ENCODE measurements at regions not wholly inside any gene's neighbourhood (a gene's known extent, or its start where the extent isn't known, plus 50 kb on each side); places are given as distances from the start of the nearest gene placed in this dataset.

- TF ChIP-seq CTCF (IDR thresholded peaks at IDR 0.05; ENCODE audit: low read depth, low read length): no peak
- in situ Hi-C loops (cut with HindIII; ENCODE audit: low sequenced_read_pairs): no loop called here
- no peak overlapping the region for H3K4me3 ChIP-seq (ENCODE audit: low read depth, low read length)
- DNase-seq (ENCODE audit: low read depth, low spot score): peak; percentile 42
Measured at GRCh38 chr1:218679988-218680748, 335.0 kb downstream of the TGFB2 start.

DNA sequence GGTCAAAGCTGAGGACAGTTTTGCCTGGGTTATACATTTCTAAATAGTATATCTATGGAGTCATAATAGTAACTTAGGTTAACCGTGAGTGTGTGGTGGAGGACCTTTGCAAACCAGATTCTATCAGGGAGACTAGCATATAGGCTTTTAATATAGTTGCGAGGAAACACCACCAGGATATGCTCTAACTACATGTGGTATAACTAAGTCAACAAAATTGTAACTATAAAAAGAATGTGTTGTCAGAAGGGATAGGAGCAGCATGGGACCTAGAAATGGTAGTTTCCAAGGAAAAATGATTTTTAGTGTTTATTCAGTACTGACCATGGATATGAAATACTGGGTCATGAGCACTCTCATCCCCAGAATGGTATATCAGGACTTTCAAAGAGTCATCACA, 338.1 kb downstream of the TGFB2 start:
- TF ChIP-seq CTCF (IDR thresholded peaks at IDR 0.05; ENCODE audit: low read depth, low read length): peak; percentile 22
- peak; percentile 60 for DNase-seq (ENCODE audit: low read depth, low spot score)
- in situ Hi-C loops (cut with HindIII; ENCODE audit: low sequenced_read_pairs): no loop called here
- H3K4me3 ChIP-seq (ENCODE audit: low read depth, low read length): no peak overlapping the region

- DNase-seq (ENCODE audit: low read depth, low spot score): peak; percentile 64
- no peak for TF ChIP-seq CTCF (IDR thresholded peaks at IDR 0.05; ENCODE audit: low read depth, low read length)
- in situ Hi-C loops (cut with HindIII; ENCODE audit: low sequenced_read_pairs): no loop called here
Measured at GRCh38 chr1:218686258-218686657, 341.1 kb downstream of the TGFB2 start.

GRCh38 chr1:218686761-218687160, 341.6 kb downstream of the TGFB2 start:
- in situ Hi-C loops (cut with HindIII; ENCODE audit: low sequenced_read_pairs): no loop called here
- DNase-seq (ENCODE audit: low read depth, low spot score): no peak
- TF ChIP-seq CTCF (IDR thresholded peaks at IDR 0.05; ENCODE audit: low read depth, low read length): no peak
- H3K4me3 ChIP-seq (ENCODE audit: low read depth, low read length): no peak overlapping the region

More at GRCh38 chr1:218686258-218686657, 341.1 kb downstream of the TGFB2 start:
- no peak overlapping the region for H3K4me3 ChIP-seq (ENCODE audit: low read depth, low read length)

DNA sequence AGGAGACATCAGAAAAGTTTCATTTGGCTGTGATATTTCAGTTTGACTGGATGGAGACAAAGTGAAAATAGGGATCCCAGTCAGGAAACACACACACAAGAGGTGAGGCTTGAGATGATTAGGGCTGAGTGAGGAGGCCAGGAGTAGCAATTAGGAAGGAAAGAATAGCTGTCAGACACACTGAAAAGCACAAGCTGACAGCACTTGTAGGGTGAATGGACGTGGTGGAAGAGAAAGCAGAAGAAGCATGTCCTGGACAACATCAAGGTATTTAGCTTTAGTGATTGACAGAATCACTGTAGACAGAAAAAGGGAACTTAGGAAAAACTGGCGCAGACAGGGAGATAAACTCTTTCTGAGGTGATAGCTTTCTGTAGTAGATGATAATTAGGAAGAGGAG, 347.7 kb downstream of the TGFB2 start:
- DNase-seq (ENCODE audit: low read depth, low spot score): no peak
- TF ChIP-seq CTCF (IDR thresholded peaks at IDR 0.05; ENCODE audit: low read depth, low read length): no peak
- in situ Hi-C loops (cut with HindIII; ENCODE audit: low sequenced_read_pairs): no loop called here
- H3K4me3 ChIP-seq (ENCODE audit: low read depth, low read length): no peak overlapping the region

DNA sequence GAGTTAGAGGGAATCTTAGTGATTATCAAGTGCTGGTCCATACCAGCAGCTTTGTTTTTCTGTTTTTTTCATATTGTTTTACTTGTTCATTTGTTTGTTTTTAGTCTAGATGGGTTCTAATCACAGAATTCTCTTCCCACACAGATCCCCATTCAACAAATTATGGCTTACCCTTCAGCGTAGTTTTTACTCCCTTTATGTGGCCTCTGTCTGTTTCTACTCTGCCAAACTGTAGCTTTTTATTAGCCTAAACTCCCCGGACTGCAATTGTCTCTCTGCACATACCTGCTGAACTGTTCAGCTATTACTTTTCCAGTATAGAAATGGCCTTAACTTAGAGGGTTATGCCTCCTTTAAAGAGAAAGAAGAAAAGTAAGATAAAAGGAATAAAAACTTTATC, 348.5 kb downstream of the TGFB2 start:
- no peak for TF ChIP-seq CTCF (IDR thresholded peaks at IDR 0.05; ENCODE audit: low read depth, low read length)
- no peak for DNase-seq (ENCODE audit: low read depth, low spot score)
- H3K4me3 ChIP-seq (ENCODE audit: low read depth, low read length): no peak overlapping the region
- in situ Hi-C loops (cut with HindIII; ENCODE audit: low sequenced_read_pairs): no loop called here

Measured in astrocyte of the spinal cord (primary cell).